ENCODE measurements at regions not wholly inside any gene's neighbourhood (a gene's known extent, or its start where the extent isn't known, plus 50 kb on each side); places are given as distances from the start of the nearest gene placed in this dataset.

GRCh38 chr12:116656306-116656705 is 81.6 kb downstream of the SPRING1 start:
- TF ChIP-seq, protein P1, sequence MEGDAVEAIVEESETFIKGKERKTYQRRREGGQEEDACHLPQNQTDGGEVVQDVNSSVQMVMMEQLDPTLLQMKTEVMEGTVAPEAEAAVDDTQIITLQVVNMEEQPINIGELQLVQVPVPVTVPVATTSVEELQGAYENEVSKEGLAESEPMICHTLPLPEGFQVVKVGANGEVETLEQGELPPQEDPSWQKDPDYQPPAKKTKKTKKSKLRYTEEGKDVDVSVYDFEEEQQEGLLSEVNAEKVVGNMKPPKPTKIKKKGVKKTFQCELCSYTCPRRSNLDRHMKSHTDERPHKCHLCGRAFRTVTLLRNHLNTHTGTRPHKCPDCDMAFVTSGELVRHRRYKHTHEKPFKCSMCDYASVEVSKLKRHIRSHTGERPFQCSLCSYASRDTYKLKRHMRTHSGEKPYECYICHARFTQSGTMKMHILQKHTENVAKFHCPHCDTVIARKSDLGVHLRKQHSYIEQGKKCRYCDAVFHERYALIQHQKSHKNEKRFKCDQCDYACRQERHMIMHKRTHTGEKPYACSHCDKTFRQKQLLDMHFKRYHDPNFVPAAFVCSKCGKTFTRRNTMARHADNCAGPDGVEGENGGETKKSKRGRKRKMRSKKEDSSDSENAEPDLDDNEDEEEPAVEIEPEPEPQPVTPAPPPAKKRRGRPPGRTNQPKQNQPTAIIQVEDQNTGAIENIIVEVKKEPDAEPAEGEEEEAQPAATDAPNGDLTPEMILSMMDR (IDR thresholded peaks at IDR 0.05) = no peak
- TF ChIP-seq POLR2A (IDR thresholded peaks at IDR 0.05) = no peak
